ENCODE measurements at regions not wholly inside any gene's neighbourhood (a gene's known extent, or its start where the extent isn't known, plus 50 kb on each side); places are given as distances from the start of the nearest gene placed in this dataset.
"Not testable (repeated sequence)": the region's sequence is repeated elsewhere in the genome, so short reads cannot be mapped to it uniquely, and the experiment has no call there.

DNA sequence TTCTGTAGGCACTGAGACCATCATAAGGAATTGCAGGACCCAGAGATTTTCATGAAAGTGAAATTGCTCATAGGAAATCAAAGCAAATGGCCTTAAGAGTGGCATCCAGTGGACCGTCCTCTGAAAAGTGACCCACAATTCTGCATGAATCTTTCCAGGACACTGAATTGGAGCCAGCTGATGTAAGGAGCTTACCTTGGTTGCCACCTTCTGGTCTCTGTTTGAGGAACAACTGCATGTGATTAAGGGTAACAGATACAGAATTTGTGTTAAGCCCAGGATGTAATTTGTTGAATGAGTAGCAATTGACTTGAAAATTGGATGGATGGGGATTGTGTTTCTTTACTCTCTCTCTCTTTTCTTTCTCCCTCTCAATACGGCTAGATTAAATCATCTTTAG lies 49.9 kb upstream of the GAS1 start:
- FAIRE-seq (no peak), DNase-seq (ENCODE audit: insufficient read length, low spot score) (no peak)
- no peak for TF ChIP-seq POLR2A (IDR thresholded peaks at IDR 0.05; ENCODE audit: low read depth, low read length)

DNA sequence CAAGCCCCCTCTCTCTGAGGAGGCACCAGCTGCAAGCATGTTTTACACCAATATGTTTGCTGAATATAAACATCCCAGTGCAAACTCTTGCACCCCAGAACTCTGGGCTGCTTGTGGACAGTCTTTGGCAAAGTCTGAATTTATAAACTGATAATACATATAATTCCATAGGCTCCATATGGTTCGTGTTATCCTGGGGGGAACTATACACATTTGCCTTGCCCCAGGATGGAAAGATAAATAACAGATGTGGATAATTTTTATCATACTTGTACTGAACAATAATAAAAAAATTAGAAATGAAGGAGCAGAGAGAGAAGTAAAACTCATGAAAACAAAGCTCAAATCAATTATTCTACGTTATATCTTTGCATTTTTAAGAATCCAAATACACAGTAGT lies 50.6 kb upstream of the GAS1 start:
- no peak for TF ChIP-seq POLR2A (IDR thresholded peaks at IDR 0.05; ENCODE audit: low read depth, low read length)
- DNase-seq (ENCODE audit: insufficient read length, low spot score) = no peak
- FAIRE-seq = no peak

GRCh38 chr9:87002517-87002916 lies 55.2 kb upstream of the GAS1 start:
- no peak for DNase-seq (ENCODE audit: insufficient read length, low spot score)
- FAIRE-seq = no peak
- TF ChIP-seq POLR2A (IDR thresholded peaks at IDR 0.05; ENCODE audit: low read depth, low read length) = no peak

GRCh38 chr9:87004016-87004415 lies 56.7 kb upstream of the GAS1 start:
- DNase-seq (ENCODE audit: insufficient read length, low spot score) = no peak
- FAIRE-seq = no peak
- TF ChIP-seq POLR2A (IDR thresholded peaks at IDR 0.05; ENCODE audit: low read depth, low read length) = no peak

- DNase-seq (ENCODE audit: insufficient read length, low spot score) (no peak), FAIRE-seq (no peak)
- no peak for TF ChIP-seq POLR2A (IDR thresholded peaks at IDR 0.05; ENCODE audit: low read depth, low read length)
Observed at GRCh38 chr9:87006956-87007355, 59.6 kb upstream of the GAS1 start.

DNA sequence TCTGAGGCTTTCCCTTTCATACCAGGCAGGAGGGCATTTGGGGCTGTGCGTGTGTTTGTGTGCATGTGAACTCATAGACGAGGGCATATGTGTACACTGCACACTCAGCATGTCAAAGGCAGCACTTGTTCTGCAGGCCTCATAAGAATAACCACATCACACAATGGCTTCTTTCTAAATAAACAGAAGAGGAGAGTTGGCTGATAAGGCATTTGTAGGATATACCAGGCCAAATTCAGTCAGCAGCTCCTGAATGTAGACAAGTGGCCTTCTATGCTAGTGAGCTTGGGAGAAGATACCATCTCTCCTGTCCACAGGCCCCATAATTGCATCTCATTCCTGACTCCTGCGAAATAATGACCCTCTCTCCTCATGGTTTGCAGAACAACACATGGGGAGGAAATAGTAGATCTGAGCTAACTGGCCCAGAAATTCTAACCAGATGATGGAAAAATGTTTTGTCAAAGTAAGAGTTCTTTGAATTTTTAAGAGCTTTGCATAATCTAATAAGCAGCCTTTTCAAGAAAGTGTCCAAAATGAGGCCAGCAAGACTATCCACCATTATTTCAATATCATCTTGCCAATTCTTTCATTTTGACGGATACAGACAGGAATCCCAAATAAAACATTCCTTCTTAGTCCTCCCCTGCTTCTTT lies 60.5 kb upstream of the GAS1 start:
- FAIRE-seq = no peak

GRCh38 chr9:87008667-87009066 lies 61.4 kb upstream of the GAS1 start:
- DNase-seq (ENCODE audit: insufficient read length, low spot score) (no peak), FAIRE-seq (no peak)
- no peak for TF ChIP-seq POLR2A (IDR thresholded peaks at IDR 0.05; ENCODE audit: low read depth, low read length)

More for the DNA sequence above, 60.5 kb upstream of the GAS1 start:
- no peak for DNase-seq (ENCODE audit: insufficient read length, low spot score)
- no peak for TF ChIP-seq POLR2A (IDR thresholded peaks at IDR 0.05; ENCODE audit: low read depth, low read length)

- no peak for TF ChIP-seq POLR2A (IDR thresholded peaks at IDR 0.05; ENCODE audit: low read depth, low read length)
- DNase-seq (ENCODE audit: insufficient read length, low spot score) = no peak
- FAIRE-seq = no peak
Observed at GRCh38 chr9:87010626-87011025, 63.3 kb upstream of the GAS1 start.

DNA sequence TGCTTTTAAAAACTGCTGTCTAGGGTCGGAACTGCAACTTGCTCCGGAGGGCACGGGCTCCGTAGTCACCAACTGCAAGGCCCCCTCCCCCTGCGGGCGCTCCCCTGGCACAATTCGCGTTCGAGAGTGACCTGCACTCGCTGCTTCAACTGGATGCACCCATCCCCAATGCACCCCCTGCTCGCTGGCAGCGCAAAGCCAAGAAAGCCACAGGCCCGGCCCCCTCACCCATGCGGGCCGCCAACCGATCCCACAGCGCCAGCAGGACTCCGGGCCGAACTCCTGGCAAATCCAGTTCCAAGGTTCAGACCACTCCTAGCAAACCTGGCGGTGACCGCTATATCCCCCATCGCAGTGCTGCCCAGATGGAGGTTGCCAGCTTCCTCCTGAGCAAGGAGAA lies 64.2 kb upstream of the GAS1 start:
- FAIRE-seq (no peak), DNase-seq (ENCODE audit: insufficient read length, low spot score) (no peak)
- no peak for TF ChIP-seq POLR2A (IDR thresholded peaks at IDR 0.05; ENCODE audit: low read depth, low read length)

GRCh38 chr9:87013490-87013889 lies 66.2 kb upstream of the GAS1 start:
- DNase-seq (ENCODE audit: insufficient read length, low spot score) = no peak
- no peak for FAIRE-seq
- no peak for TF ChIP-seq POLR2A (IDR thresholded peaks at IDR 0.05; ENCODE audit: low read depth, low read length)

DNA sequence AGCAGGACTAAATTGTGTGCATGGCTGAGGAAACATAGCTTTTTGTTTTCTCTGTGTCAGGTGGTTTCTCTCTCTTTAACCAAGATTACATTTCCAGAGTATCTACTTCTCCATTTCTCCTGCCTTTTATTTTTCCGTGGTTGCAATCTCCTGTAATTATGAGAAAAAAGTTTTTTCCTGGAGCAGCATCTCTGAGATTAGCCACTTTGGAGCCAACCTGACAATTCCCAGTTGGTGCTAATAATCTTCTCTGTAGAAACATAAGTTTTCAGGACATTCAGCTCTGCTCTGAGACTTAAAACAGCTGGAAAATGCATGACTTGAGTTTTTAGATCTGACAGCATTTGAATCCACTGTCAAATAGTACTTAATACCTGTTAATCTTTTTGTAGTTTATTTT lies 67.1 kb upstream of the GAS1 start:
- FAIRE-seq (no peak), DNase-seq (ENCODE audit: insufficient read length, low spot score) (no peak)
- TF ChIP-seq POLR2A (IDR thresholded peaks at IDR 0.05; ENCODE audit: low read depth, low read length) = no peak

DNA sequence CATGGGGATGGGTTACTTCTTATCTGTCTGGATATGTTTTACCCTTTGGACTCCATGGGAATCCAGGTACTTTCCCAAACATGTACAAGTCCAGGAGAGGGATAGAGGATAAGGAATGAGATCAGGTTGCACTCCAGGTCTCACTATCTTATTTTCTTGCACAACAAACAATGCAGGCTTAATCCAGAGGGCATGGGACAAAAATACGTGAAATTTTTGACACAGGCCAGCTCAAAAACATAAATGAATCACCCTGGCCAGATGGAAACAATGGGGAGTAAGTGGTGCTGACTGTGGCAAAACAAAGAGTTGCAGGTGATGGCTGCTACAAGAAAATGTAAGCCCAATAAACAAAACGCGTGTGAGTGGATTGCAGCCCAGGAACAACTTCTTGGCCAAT lies 69.4 kb upstream of the GAS1 start:
- DNase-seq (ENCODE audit: insufficient read length, low spot score) = no peak
- FAIRE-seq = no peak
- TF ChIP-seq POLR2A (IDR thresholded peaks at IDR 0.05; ENCODE audit: low read depth, low read length) = no peak

GRCh38 chr9:87020169-87020950 lies 73.1 kb upstream of the GAS1 start:
- no peak for TF ChIP-seq POLR2A (IDR thresholded peaks at IDR 0.05; ENCODE audit: low read depth, low read length)
- FAIRE-seq (no peak), DNase-seq (ENCODE audit: insufficient read length, low spot score) (no peak)

DNA sequence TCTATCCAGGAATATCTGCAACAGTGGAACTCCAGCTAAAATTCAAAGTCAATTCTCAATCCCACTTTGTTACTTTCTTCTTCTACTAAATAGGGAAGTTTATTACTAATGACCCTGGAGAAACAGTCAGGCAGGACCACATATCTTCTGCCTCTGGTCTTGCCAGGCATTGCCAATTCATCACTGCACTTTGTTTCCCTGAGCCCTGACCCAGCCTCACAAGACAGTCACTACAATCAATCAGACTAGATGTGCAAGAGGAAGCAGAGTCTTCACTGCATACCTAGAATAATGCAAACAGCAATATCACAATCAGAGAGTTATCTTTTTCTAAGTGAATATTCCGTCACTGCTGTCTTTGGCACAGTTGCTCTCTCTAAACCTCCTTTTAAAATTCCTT lies 74.9 kb upstream of the GAS1 start:
- no peak for TF ChIP-seq POLR2A (IDR thresholded peaks at IDR 0.05; ENCODE audit: low read depth, low read length)
- DNase-seq (ENCODE audit: insufficient read length, low spot score) (no peak), FAIRE-seq (no peak)

DNA sequence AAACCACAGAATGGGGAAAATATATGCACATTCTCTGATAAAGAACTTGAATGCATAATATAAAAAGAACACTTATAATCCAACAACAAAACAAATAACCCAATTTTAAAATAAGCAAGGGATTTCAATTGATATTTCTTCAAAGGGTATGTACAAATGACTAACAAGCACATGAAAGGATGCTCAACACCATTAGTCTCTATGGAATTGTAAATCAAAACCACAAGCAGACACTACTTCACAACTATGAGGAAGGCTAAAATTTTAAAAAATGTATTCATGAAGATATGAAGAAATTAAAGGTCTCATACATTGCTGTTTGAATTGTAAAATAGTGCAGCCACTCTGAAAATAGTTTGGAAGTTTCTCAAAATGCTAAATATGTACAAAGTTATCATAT lies 78.9 kb upstream of the GAS1 start:
- TF ChIP-seq POLR2A (IDR thresholded peaks at IDR 0.05; ENCODE audit: low read depth, low read length) = no peak
- DNase-seq (ENCODE audit: insufficient read length, low spot score) (no peak), FAIRE-seq (peak; percentile 33)

GRCh38 chr9:87028836-87029235 lies 81.5 kb upstream of the GAS1 start:
- not testable (repeated sequence) for DNase-seq (ENCODE audit: insufficient read length, low spot score); FAIRE-seq

Data from H54 (cell line).